HEK293 (cell line): ENCODE measurements at regions not wholly inside any gene's neighbourhood (a gene's known extent, or its start where the extent isn't known, plus 50 kb on each side); places are given as distances from the start of the nearest gene placed in this dataset.

Experiments
- CTCF ChIA-PET: fragments of 350-600 bp; formaldehyde crosslinking; extraction: SDS; loops from one replicate; lab custom pipeline; 2021; ENCODE audit warnings: antibody characterized with exemption; lab: Yijun Ruan, JAX
- POLR2A ChIA-PET: fragments of 300-600 bp; formaldehyde crosslinking; extraction: SDS; loops from one replicate; lab custom pipeline; 2020; ENCODE audit warnings: antibody characterized with exemption, inconsistent platforms; lab: Yijun Ruan, JAX
- H3K27ac ChIP-seq: fragments of 200-500 bp; sonication (Bioruptor generic); 2 replicates; pipeline ENCODE4 v1.5.1; 2014; ENCODE audit warnings: low read depth, low read length, control low read depth, inconsistent platforms; ENCODE audit errors: extremely low read depth
- H3K36me3 ChIP-seq, 2 experiments: fragments of 200-500 bp in 1 of 2; sonication (Bioruptor generic) in 1 of 2; 1 replicate in 1 of 2; 2 replicates in 1 of 2; pipeline ENCODE4 v1.5.1; 2014 to 2017; ENCODE audit warnings: inconsistent platforms in 2 of 2, low read length in 2 of 2; ENCODE audit not compliant: control insufficient read depth in 2 of 2, insufficient read depth in 1 of 2
- H3K4me1 ChIP-seq: fragments of 200-500 bp; sonication (Bioruptor generic); 2 replicates; pipeline ENCODE4 v1.5.1; 2014; ENCODE audit warnings: mild to moderate bottlenecking, low read length, inconsistent platforms; ENCODE audit not compliant: control insufficient read depth, insufficient read depth
- H3K4me3 ChIP-seq: 2 replicates; pipeline ENCODE4 v1.5.1; 2011; ENCODE audit warnings: low read depth, mild to moderate bottlenecking, control low read depth, low read length, moderate library complexity
- H3K9me3 ChIP-seq: fragments of 200-500 bp; sonication (Bioruptor generic); 2 replicates; pipeline ENCODE4 v1.5.1; 2014; ENCODE audit warnings: low read depth, low read length, inconsistent platforms; ENCODE audit not compliant: control insufficient read depth, insufficient read depth
- GLIS1 ChIP-seq: fragments of 450-650 bp; formaldehyde crosslinking; IDR thresholded peaks from 2 replicates; pipeline ENCODE4 v1.5.1; 2016; ENCODE audit warnings: missing biosample characterization, missing genetic modification characterization
- HOXD13 ChIP-seq: sonication (generic); formaldehyde crosslinking; IDR thresholded peaks from 2 replicates; pipeline ENCODE4 v1.8.0; 2022; ENCODE audit warnings: missing genetic modification reagents, borderline replicate concordance
- KLF1 ChIP-seq: fragments of 450-650 bp; formaldehyde crosslinking; IDR thresholded peaks from 2 replicates; pipeline ENCODE4 v1.5.1; 2016; ENCODE audit warnings: missing biosample characterization, missing genetic modification characterization
- KLF10 ChIP-seq: fragments of 450-650 bp; IDR thresholded peaks from 2 replicates; pipeline ENCODE4 v1.5.1; 2018; ENCODE audit warnings: missing biosample characterization, mild to moderate bottlenecking, missing genetic modification characterization
- KLF8 ChIP-seq: fragments of 450-650 bp; formaldehyde crosslinking; IDR thresholded peaks from 2 replicates; pipeline ENCODE4 v1.5.1; 2016; ENCODE audit warnings: missing biosample characterization, missing genetic modification characterization
- KLF9 ChIP-seq: fragments of 450-650 bp; formaldehyde crosslinking; IDR thresholded peaks from 2 replicates; pipeline ENCODE4 v1.5.1; 2016; ENCODE audit warnings: missing biosample characterization, missing genetic modification characterization, low read depth
- MZF1 ChIP-seq: fragments of 450-650 bp; formaldehyde crosslinking; IDR thresholded peaks from 2 replicates; pipeline ENCODE4 v1.5.1; 2017; ENCODE audit warnings: missing biosample characterization, missing genetic modification characterization, borderline replicate concordance
- REPIN1 ChIP-seq: fragments of 450-650 bp; formaldehyde crosslinking; IDR thresholded peaks from 2 replicates; pipeline ENCODE4 v1.5.1; 2017; ENCODE audit warnings: missing biosample characterization, missing genetic modification characterization, low read depth
- SETDB1 ChIP-seq: IDR thresholded peaks from one replicate; pipeline ENCODE4 v1.6.1; 2017; ENCODE audit warnings: mild to moderate bottlenecking, low read length, moderate library complexity, mixed read lengths; ENCODE audit not compliant: insufficient read length
- ZNF112 ChIP-seq: fragments of 450-650 bp; formaldehyde crosslinking; IDR thresholded peaks from 2 replicates; pipeline ENCODE4 v1.5.0; 2017; ENCODE audit warnings: missing biosample characterization, missing genetic modification characterization
- ZNF19 ChIP-seq: fragments of 450-650 bp; formaldehyde crosslinking; IDR thresholded peaks from 2 replicates; pipeline ENCODE4; 2016; ENCODE audit warnings: missing biosample characterization, missing genetic modification characterization, low read depth
- ZNF335 ChIP-seq: fragments of 450-650 bp; formaldehyde crosslinking; conservative IDR thresholded peaks from 2 replicates; pipeline ENCODE4 v1.5.1; 2016; ENCODE audit warnings: missing biosample characterization, missing genetic modification characterization
- ZNF514 ChIP-seq: fragments of 450-650 bp; formaldehyde crosslinking; IDR thresholded peaks from 2 replicates; pipeline ENCODE4 v1.5.1; 2016; ENCODE audit warnings: missing biosample characterization, missing genetic modification characterization
- ZNF571 ChIP-seq: fragments of 450-650 bp; formaldehyde crosslinking; IDR thresholded peaks from 2 replicates; pipeline ENCODE4 v1.5.0; 2017; ENCODE audit warnings: missing biosample characterization, missing genetic modification characterization
- ZNF792 ChIP-seq: fragments of 450-650 bp; formaldehyde crosslinking; IDR thresholded peaks from 2 replicates; pipeline ENCODE4 v1.5.1; 2016; ENCODE audit warnings: missing biosample characterization, missing genetic modification characterization
- ZNF843 ChIP-seq: fragments of 450-650 bp; formaldehyde crosslinking; IDR thresholded peaks from 2 replicates; pipeline ENCODE4 v1.5.1; 2016; ENCODE audit warnings: missing biosample characterization, missing genetic modification characterization
- TF ChIP-seq, protein P1 (sequence below): fragments of 450-650 bp; formaldehyde crosslinking; IDR thresholded peaks from 2 replicates; pipeline ENCODE4; 2016; ENCODE audit warnings: missing biosample characterization, missing genetic modification characterization
- TF ChIP-seq, protein P2 (sequence below): fragments of 450-650 bp; formaldehyde crosslinking; IDR thresholded peaks from 2 replicates; pipeline ENCODE4 v1.5.1; 2016; ENCODE audit warnings: missing biosample characterization, missing genetic modification characterization
- TF ChIP-seq, protein P3 (sequence below): fragments of 450-650 bp; formaldehyde crosslinking; IDR thresholded peaks from 2 replicates; pipeline ENCODE4 v1.5.1; 2016; ENCODE audit warnings: missing biosample characterization, missing genetic modification characterization
- TF ChIP-seq, protein P4 (sequence below): fragments of 450-650 bp; IDR thresholded peaks from 2 replicates; pipeline ENCODE4 v1.5.1; 2018; ENCODE audit warnings: missing biosample characterization, missing genetic modification characterization
- TF ChIP-seq, protein P5 (sequence below): fragments of 450-650 bp; formaldehyde crosslinking; IDR thresholded peaks from 2 replicates; pipeline ENCODE4 v1.5.1; 2016; ENCODE audit warnings: missing biosample characterization, missing genetic modification characterization
- TF ChIP-seq, protein P6 (sequence below): fragments of 450-650 bp; formaldehyde crosslinking; IDR thresholded peaks from 2 replicates; pipeline ENCODE4 v1.5.1; 2016; ENCODE audit warnings: missing biosample characterization, missing genetic modification characterization
- TF ChIP-seq, protein P7 (sequence below): IDR thresholded peaks from 2 replicates; pipeline ENCODE4 v1.6.1; 2011; ENCODE audit warnings: mild to moderate bottlenecking, low read depth, low read length, borderline replicate concordance

DNA sequence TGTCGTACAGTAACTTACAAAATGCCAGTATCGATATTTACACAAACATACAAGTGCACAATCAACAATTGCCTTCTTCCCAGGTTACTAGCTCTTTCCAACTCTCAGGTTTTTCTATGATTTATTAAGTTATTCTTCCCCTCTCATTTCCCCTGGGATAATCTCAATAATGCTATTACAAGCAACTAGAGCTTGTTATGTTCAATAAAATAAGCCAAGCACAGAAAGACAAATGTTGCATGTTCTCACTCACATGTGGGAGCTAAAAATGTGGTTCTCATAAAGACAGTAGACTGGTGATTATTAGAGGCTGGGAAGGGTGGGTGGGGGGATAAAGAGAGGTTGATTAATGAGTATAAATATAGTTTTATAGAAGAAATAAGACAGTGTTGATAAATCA, 577.1 kb downstream of the HACE1 start (continued):
- TF ChIP-seq, protein P1, sequence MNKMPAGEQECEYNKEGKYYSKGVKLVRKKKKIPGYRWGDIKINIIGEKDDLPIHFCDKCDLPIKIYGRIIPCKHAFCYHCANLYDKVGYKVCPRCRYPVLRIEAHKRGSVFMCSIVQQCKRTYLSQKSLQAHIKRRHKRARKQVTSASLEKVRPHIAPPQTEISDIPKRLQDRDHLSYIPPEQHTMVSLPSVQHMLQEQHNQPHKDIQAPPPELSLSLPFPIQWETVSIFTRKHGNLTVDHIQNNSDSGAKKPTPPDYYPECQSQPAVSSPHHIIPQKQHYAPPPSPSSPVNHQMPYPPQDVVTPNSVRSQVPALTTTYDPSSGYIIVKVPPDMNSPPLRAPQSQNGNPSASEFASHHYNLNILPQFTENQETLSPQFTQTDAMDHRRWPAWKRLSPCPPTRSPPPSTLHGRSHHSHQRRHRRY = no peak
- no peak for TF ChIP-seq KLF8 (tag by site-specific recombination)
- no peak for TF ChIP-seq KLF10 (tag by site-specific recombination)
- no peak for TF ChIP-seq ZNF112 (tag by site-specific recombination)
- TF ChIP-seq, protein P2, sequence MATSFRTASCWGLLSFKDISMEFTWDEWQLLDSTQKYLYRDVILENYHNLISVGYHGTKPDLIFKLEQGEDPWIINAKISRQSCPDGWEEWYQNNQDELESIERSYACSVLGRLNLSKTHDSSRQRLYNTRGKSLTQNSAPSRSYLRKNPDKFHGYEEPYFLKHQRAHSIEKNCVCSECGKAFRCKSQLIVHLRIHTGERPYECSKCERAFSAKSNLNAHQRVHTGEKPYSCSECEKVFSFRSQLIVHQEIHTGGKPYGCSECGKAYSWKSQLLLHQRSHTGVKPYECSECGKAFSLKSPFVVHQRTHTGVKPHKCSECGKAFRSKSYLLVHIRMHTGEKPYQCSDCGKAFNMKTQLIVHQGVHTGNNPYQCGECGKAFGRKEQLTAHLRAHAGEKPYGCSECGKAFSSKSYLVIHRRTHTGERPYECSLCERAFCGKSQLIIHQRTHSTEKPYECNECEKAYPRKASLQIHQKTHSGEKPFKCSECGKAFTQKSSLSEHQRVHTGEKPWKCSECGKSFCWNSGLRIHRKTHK = no peak
- TF ChIP-seq, protein P3, sequence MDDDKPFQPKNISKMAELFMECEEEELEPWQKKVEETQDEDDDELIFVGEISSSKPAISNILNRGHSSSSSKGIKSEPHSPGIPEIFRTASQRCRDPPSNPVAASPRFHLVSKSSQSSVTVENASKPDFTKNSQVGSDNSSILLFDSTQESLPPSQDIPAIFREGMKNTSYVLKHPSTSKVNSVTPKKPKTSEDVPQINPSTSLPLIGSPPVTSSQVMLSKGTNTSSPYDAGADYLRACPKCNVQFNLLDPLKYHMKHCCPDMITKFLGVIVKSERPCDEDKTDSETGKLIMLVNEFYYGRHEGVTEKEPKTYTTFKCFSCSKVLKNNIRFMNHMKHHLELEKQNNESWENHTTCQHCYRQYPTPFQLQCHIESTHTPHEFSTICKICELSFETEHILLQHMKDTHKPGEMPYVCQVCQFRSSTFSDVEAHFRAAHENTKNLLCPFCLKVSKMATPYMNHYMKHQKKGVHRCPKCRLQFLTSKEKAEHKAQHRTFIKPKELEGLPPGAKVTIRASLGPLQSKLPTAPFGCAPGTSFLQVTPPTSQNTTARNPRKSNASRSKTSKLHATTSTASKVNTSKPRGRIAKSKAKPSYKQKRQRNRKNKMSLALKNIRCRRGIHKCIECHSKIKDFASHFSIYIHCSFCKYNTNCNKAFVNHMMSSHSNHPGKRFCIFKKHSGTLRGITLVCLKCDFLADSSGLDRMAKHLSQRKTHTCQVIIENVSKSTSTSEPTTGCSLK (tag by site-specific recombination) = no peak

DNA sequence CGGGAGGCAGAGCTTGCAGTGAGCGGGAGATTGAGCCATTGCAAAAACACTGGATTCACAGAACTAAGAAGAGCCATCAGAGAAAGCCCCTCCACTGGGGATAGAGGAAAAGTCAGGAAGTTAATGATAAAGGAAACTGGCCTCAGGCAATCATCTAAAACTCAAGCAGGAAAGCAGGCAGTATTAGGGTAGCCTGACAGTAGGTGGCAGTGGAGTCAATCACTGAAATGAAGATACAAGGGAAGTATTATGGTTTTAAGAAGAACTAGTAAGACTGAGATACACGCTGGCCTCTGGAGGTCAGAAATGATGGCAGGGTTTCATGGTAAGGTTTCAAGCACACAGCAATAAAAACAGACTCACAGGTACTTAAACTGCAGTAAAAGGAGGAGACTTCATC, 578.3 kb downstream of the HACE1 start:
- H3K36me3 ChIP-seq = no peaks in the 10 kb centered on the region
- no peak overlapping the region for H3K4me3 ChIP-seq
- CTCF ChIA-PET = no interaction called here
- H3K4me1 ChIP-seq = no peaks in the 10 kb centered on the region
- H3K27ac ChIP-seq = no peak overlapping the region
- no peaks in the 10 kb centered on the region for H3K9me3 ChIP-seq
- TF ChIP-seq ZNF792 (tag by site-specific recombination) (no peak), MZF1 (no peak)
- TF ChIP-seq, protein P4, sequence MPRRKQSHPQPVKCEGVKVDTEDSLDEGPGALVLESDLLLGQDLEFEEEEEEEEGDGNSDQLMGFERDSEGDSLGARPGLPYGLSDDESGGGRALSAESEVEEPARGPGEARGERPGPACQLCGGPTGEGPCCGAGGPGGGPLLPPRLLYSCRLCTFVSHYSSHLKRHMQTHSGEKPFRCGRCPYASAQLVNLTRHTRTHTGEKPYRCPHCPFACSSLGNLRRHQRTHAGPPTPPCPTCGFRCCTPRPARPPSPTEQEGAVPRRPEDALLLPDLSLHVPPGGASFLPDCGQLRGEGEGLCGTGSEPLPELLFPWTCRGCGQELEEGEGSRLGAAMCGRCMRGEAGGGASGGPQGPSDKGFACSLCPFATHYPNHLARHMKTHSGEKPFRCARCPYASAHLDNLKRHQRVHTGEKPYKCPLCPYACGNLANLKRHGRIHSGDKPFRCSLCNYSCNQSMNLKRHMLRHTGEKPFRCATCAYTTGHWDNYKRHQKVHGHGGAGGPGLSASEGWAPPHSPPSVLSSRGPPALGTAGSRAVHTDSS (tag by site-specific recombination) = no peak
- POLR2A ChIA-PET = no interaction called here

DNA sequence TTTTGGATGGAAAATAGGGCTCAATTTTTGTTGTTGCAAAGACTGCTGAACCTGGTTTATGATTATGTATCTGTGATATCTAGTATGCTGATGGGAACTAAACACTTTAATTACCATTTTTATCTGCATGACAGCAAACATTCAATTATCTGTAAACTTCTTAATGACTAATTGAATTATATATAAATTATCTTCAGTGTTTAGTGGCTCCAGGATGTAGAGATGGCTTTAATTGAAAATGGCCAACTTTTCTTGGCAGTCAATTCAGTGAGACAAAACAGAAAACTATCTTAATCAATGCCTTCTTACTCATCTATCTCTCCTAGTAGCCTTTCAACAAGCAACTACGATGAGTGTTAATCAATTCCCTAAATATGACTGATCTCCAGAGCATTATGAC, 591.3 kb downstream of the HACE1 start:
- ChIA-PET POLR2A (no interaction called here), CTCF (no interaction called here)
- TF ChIP-seq ZNF19 (no peak), GLIS1 (no peak), ZNF514 (tag by site-specific recombination) (no peak), HOXD13 (CRISPR knock-in tag) (no peak), KLF9 (tag by site-specific recombination) (no peak), ZNF571 (no peak), ZNF843 (tag by site-specific recombination) (no peak), ZNF335 (no peak), KLF1 (tag by site-specific recombination) (no peak), REPIN1 (tag by site-specific recombination) (no peak), SETDB1 (no peak)
- TF ChIP-seq, protein P2 = no peak
- TF ChIP-seq, protein P5, sequence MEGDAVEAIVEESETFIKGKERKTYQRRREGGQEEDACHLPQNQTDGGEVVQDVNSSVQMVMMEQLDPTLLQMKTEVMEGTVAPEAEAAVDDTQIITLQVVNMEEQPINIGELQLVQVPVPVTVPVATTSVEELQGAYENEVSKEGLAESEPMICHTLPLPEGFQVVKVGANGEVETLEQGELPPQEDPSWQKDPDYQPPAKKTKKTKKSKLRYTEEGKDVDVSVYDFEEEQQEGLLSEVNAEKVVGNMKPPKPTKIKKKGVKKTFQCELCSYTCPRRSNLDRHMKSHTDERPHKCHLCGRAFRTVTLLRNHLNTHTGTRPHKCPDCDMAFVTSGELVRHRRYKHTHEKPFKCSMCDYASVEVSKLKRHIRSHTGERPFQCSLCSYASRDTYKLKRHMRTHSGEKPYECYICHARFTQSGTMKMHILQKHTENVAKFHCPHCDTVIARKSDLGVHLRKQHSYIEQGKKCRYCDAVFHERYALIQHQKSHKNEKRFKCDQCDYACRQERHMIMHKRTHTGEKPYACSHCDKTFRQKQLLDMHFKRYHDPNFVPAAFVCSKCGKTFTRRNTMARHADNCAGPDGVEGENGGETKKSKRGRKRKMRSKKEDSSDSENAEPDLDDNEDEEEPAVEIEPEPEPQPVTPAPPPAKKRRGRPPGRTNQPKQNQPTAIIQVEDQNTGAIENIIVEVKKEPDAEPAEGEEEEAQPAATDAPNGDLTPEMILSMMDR = no peak
- TF ChIP-seq, protein P6, sequence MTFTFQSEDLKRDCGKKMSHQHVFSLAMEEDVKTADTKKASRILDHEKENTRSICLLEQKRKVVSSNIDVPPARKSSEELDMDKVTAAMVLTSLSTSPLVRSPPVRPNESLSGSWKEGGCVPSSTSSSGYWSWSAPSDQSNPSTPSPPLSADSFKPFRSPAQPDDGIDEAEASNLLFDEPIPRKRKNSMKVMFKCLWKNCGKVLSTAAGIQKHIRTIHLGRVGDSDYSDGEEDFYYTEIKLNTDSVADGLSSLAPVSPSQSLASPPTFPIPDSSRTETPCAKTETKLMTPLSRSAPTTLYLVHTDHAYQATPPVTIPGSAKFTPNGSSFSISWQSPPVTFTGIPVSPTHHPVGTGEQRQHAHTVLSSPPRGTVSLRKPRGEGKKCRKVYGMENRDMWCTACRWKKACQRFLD (tag by site-specific recombination) = no peak
- TF ChIP-seq, protein P7, sequence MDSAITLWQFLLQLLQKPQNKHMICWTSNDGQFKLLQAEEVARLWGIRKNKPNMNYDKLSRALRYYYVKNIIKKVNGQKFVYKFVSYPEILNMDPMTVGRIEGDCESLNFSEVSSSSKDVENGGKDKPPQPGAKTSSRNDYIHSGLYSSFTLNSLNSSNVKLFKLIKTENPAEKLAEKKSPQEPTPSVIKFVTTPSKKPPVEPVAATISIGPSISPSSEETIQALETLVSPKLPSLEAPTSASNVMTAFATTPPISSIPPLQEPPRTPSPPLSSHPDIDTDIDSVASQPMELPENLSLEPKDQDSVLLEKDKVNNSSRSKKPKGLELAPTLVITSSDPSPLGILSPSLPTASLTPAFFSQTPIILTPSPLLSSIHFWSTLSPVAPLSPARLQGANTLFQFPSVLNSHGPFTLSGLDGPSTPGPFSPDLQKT = no peak

More for the DNA sequence above, 591.3 kb downstream of the HACE1 start:
- Histone ChIP-seq H3K4me1 (no peaks in the 10 kb centered on the region), H3K9me3 (no peaks in the 10 kb centered on the region), H3K4me3 (no peak overlapping the region), H3K27ac (no peak overlapping the region), H3K36me3 (no peaks in the 10 kb centered on the region)
